Esophagus (tissue), 2 donors: ENCODE measurements at regions not wholly inside any gene's neighbourhood (a gene's known extent, or its start where the extent isn't known, plus 50 kb on each side); places are given as distances from the start of the nearest gene placed in this dataset.

ENCODE experiments used
- H3K27ac ChIP-seq, 2 donors: one replicate each; pipeline ENCODE4 v1.5.1; 2013; ENCODE audit warnings: low read depth in 2 of 2, mild to moderate bottlenecking in 2 of 2, inconsistent platforms in 1 of 2, low read length in 1 of 2, moderate library complexity in 1 of 2
- H3K27me3 ChIP-seq, 2 donors: one replicate each; pipeline ENCODE4 v1.6.1; 2013; ENCODE audit warnings: low read length in 2 of 2, control low read depth in 1 of 2, mild to moderate bottlenecking in 1 of 2; ENCODE audit not compliant: insufficient read depth in 2 of 2, control insufficient read depth in 1 of 2
- H3K36me3 ChIP-seq, 2 donors: one replicate each; pipeline ENCODE4 v1.6.1; 2013; ENCODE audit warnings: low read length in 1 of 2; ENCODE audit not compliant: control insufficient read depth in 2 of 2, insufficient read depth in 2 of 2
- H3K4me1 ChIP-seq, 2 donors: one replicate each; pipeline ENCODE4 v1.6.1; 2013; ENCODE audit warnings: low read length in 1 of 2; ENCODE audit not compliant: control insufficient read depth in 2 of 2, insufficient read depth in 2 of 2
- H3K4me3 ChIP-seq, 2 donors: one replicate each; pipeline ENCODE4 v1.5.1; 2013; ENCODE audit warnings: low read length in 2 of 2, mild to moderate bottlenecking in 2 of 2, low read depth in 1 of 2, moderate library complexity in 1 of 2
- H3K9me3 ChIP-seq, 2 donors: one replicate each; pipeline ENCODE4 v1.6.1; 2013; ENCODE audit warnings: mild to moderate bottlenecking in 2 of 2, low read depth in 1 of 2, low read length in 1 of 2, moderate library complexity in 1 of 2; ENCODE audit not compliant: control insufficient read depth in 2 of 2, insufficient read depth in 1 of 2
- WGBS, 2 donors: extraction: QIAGEN DNeasy Blood & Tissue Kit; methylation state at CpG; one replicate each; pipeline ENCODE4 v1.1.7; 2013; 5-methylcytosine and 5-hydroxymethylcytosine counted together
- donor health status: healthy with polysubstance abuse.
- donor health status: Bipolar disorder and iron deficiency.

DNA sequence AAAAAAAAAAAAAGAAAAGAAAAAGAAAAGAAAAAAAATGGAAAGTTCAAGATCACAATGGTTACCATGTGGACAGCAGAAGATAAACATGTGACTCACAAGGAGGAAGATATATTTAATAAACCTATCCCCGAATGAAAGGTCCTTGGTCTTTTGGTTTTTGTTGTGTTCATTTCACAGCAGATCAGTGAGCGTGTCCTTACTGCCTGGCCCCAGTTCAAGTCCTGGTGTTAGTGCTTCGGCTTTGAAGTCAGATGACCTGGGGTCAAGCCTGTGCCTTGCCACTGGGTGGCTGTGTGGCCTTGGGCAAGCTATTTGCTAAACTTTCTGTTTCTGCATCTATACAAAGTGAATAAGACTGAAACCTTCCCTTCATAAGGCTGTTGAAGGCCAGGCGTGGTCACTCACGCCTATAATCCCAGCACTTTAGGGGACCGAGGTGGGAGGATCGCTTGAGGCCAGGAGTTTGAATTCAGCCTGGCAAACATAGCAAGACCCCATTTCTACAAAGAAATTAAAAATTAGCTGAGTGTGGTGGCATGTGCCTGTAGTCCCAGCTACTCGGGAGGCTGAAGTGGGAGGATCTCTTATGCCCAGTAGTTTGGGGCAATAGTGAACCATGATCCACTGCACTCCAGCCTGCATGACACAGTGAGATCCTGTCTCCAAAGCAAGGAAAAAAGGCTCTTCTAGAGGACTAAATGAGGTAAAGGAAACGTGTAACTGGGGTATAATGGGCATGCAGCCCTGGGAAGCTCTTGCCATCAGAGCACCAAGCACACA, 94.5 kb upstream of the SPATA31D4 start:
- Histone ChIP-seq H3K36me3 (no peaks in the 10 kb centered on the region), H3K4me1 (no peaks in the 10 kb centered on the region), H3K27ac (no peak overlapping the region), H3K9me3 (no peaks in the 10 kb centered on the region), H3K27me3 (no peaks in the 10 kb centered on the region), H3K4me3 (no peak overlapping the region)
- 71 to 76% methylated on average over 9 of the region's 9 CpGs for WGBS, 2 donors

- Histone ChIP-seq H3K36me3 (no peaks in the 10 kb centered on the region), H3K27ac (no peak overlapping the region), H3K9me3 (no peaks in the 10 kb centered on the region), H3K4me1 (no peaks in the 10 kb centered on the region), H3K4me3 (no peak overlapping the region), H3K27me3 (no peaks in the 10 kb centered on the region)
- 87 to 93% methylated on average over 6 of the region's 6 CpGs for WGBS, 2 donors
These were observed 86.9 kb upstream of the SPATA31D4 start for GRCh38 chr9:81841333-81841732.

DNA sequence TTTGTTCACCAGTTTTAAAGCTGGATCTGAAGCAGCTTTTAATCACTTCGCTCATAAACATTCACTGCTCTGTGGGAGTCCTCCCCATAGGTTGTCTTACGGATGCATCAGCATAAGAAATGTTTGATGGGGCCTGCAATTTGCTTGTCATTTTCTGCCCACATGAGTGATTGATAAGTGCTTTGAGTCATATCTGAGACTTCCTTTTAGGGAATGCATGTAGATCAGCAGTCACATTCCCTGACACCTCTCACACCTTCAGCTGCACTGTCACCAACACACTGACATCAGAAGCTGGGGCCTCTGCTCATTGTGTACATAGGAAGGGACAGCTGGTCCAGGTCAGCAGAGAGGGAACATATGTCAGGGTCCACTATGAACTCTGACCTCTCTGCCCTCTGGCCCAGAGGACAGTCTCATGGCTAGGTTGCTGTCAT, 84.1 kb upstream of the SPATA31D4 start:
- 93 to 95% methylated on average over 2 of the region's 2 CpGs for WGBS, 2 donors
- Histone ChIP-seq H3K9me3 (no peaks in the 10 kb centered on the region), H3K36me3 (no peaks in the 10 kb centered on the region), H3K27me3 (no peaks in the 10 kb centered on the region), H3K27ac (no peak overlapping the region), H3K4me3 (no peak overlapping the region), H3K4me1 (no peaks in the 10 kb centered on the region)

GRCh38 chr9:81847181-81847915, 80.9 kb upstream of the SPATA31D4 start:
- Histone ChIP-seq H3K9me3 (no peaks in the 10 kb centered on the region), H3K27ac (no peak overlapping the region), H3K4me1 (no peaks in the 10 kb centered on the region), H3K36me3 (no peaks in the 10 kb centered on the region), H3K27me3 (no peaks in the 10 kb centered on the region), H3K4me3 (no peak overlapping the region)
- WGBS, 2 donors, result 56 to 59% methylated on average over 9 of the region's 9 CpGs

DNA sequence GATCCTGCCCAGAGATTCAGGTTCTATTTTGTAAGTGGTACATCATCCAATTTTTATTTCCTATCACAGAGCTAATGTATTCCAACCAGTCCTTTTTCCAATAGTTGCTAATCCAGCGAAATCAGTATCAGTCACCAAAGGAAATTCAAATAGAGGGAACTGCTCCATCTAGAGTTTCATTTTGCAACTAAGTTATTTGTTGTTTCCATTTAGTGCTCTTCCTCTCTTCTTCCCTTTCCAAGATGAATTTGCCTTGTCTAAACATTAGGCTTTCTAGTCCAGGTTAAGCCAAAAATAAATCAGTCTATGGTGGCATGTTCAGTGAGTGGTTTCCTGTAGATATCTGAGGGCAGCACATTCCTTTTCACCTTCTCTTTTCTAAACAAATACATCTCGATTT, 79.8 kb upstream of the SPATA31D4 start:
- H3K27me3 ChIP-seq, result no peaks in the 10 kb centered on the region
- H3K4me3 ChIP-seq, result no peak overlapping the region
- no peaks in the 10 kb centered on the region for H3K36me3 ChIP-seq
- H3K4me1 ChIP-seq, result no peaks in the 10 kb centered on the region
- H3K27ac ChIP-seq, result no peak overlapping the region
- 21 to 35% methylated on average over 2 of the region's 2 CpGs for WGBS, 2 donors
- H3K9me3 ChIP-seq, result no peaks in the 10 kb centered on the region

DNA sequence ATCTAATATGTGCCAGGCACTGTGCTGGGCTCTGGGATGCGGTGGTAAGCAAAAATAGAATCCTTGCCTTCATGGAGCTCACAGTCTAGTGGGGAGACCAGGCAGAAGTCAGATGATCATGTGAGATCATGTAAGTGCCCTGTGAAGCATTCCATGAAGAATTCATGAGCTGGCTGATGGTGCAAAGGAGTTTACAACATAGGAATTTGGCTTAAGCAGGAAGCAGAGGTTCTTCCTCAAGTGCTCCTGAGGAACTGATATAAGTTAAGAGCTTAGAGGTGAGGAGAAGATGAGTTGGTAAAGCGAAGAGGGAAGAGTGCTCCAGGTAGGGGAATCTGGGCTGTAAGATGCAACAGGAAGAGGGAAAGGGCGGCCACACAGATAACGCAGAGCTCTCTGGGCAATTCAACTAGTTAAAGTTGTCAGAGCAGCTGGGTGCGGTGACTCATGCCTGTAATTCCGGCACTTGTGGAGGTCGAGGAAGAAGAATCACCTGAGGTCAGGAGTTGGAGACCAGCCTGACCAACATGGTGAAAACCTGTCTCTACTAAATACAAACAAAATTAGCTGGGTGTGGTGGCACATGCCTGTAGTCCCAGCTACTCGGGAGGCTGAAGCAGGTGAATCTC, 78.5 kb upstream of the SPATA31D4 start:
- Histone ChIP-seq H3K36me3 (no peaks in the 10 kb centered on the region), H3K27ac (no peak overlapping the region), H3K4me1 (no peaks in the 10 kb centered on the region), H3K4me3 (no peak overlapping the region), H3K27me3 (no peaks in the 10 kb centered on the region), H3K9me3 (no peaks in the 10 kb centered on the region)
- 75 to 77% methylated on average over 8 of the region's 8 CpGs for WGBS, 2 donors

GRCh38 chr9:81850724-81851123, 77.5 kb upstream of the SPATA31D4 start:
- Histone ChIP-seq H3K9me3 (no peaks in the 10 kb centered on the region), H3K36me3 (no peaks in the 10 kb centered on the region), H3K4me1 (no peaks in the 10 kb centered on the region), H3K27ac (no peak overlapping the region), H3K4me3 (no peak overlapping the region), H3K27me3 (no peaks in the 10 kb centered on the region)
- 80% methylated on average over 6 of the region's 6 CpGs for WGBS, 2 donors

GRCh38 chr9:81851340-81851739, 76.9 kb upstream of the SPATA31D4 start:
- Histone ChIP-seq H3K27me3 (no peaks in the 10 kb centered on the region), H3K4me1 (no peaks in the 10 kb centered on the region), H3K9me3 (no peaks in the 10 kb centered on the region), H3K27ac (no peak overlapping the region), H3K4me3 (no peak overlapping the region), H3K36me3 (no peaks in the 10 kb centered on the region)
- WGBS, 2 donors, result 78 to 88% methylated on average over 5 of the region's 5 CpGs

GRCh38 chr9:81852820-81853219, 75.4 kb upstream of the SPATA31D4 start:
- no peaks in the 10 kb centered on the region for H3K4me1 ChIP-seq
- H3K36me3 ChIP-seq, result no peaks in the 10 kb centered on the region
- H3K9me3 ChIP-seq, result no peaks in the 10 kb centered on the region
- WGBS, 2 donors, result 93 to 95% methylated on average over 1 of the region's 1 CpG
- no peaks in the 10 kb centered on the region for H3K27me3 ChIP-seq
- H3K4me3 ChIP-seq, result no peak overlapping the region
- H3K27ac ChIP-seq, result no peak overlapping the region
